Endothelial cell of umbilical vein (primary cell): ENCODE measurements at regions not wholly inside any gene's neighbourhood (a gene's known extent, or its start where the extent isn't known, plus 50 kb on each side); places are given as distances from the start of the nearest gene placed in this dataset.

Experiments used
- BruUV-seq: library from RNA; stranded (reverse); fragments of 400-500 nt; replicated peaks from 2 replicates; lab custom pipeline; 2021; lab: Mats Ljungman, UMichigan
- CTCF ChIA-PET: fragments of 300-600, 350-600 bp; sonication (Branson Sonifier 250); formaldehyde crosslinking; loops from one replicate; lab custom pipeline; 2021; ENCODE audit warnings: antibody characterized with exemption, inconsistent platforms; lab: Charles Lee
- POLR2A ChIA-PET: fragments of 300-600, 350-600 bp; sonication (Branson Sonifier 250); formaldehyde crosslinking; loops from one replicate; lab custom pipeline; 2021; ENCODE audit warnings: antibody characterized with exemption, inconsistent platforms; lab: Charles Lee
- DNase-seq: peaks from one replicate; pipeline ENCODE4 v3.0.0-alpha.2; 2011; ENCODE audit warnings: low read depth, low spot score
- FAIRE-seq: peaks from 2 replicates; lab custom pipeline; 2011; peaks lifted over from hg19 to GRCh38; lab: Jason Lieb, UNC
- H2AFZ ChIP-seq: 2 replicates; pipeline ENCODE4 v1.6.0; 2012; ENCODE audit warnings: low read depth, low read length, control low read depth, inconsistent platforms
- H3K27ac ChIP-seq: 2 replicates; pipeline ENCODE4 v1.5.1; 2011; ENCODE audit warnings: low read depth, mild to moderate bottlenecking, control low read depth, low read length, moderate library complexity; ENCODE audit not compliant: insufficient read depth
- H3K27me3 ChIP-seq, 2 experiments: 2 replicates each; pipeline versions ENCODE4 v1.6.0 to v1.6.1; 2011; ENCODE audit warnings: low read length in 2 of 2, mixed read lengths in 1 of 2; ENCODE audit not compliant: control insufficient read depth in 2 of 2, insufficient read depth in 2 of 2
- H3K36me3 ChIP-seq, 2 experiments: 2 replicates in 1 of 2; 3 replicates in 1 of 2; pipeline ENCODE4 v1.5.1; 2011; ENCODE audit warnings: low read length in 2 of 2, mild to moderate bottlenecking in 1 of 2, moderate library complexity in 1 of 2; ENCODE audit not compliant: control insufficient read depth in 2 of 2, insufficient read depth in 2 of 2; ENCODE audit errors: extremely low read depth in 1 of 2
- H3K4me1 ChIP-seq: 3 replicates; pipeline ENCODE4 v1.5.1; 2011; ENCODE audit warnings: mild to moderate bottlenecking, low read length; ENCODE audit not compliant: control insufficient read depth, insufficient read depth; ENCODE audit errors: extremely low read depth
- H3K4me2 ChIP-seq: 2 replicates; pipeline ENCODE4 v1.6.1; 2011; ENCODE audit warnings: low read length, control low read depth, mixed read lengths; ENCODE audit not compliant: insufficient read depth
- H3K4me3 ChIP-seq, 3 experiments: fragments of 200-600 bp in 1 of 3; sonication (generic), shearing (Covaris generic) in 1 of 3; replicated peaks in 1 of 3; 2 replicates each; pipeline ENCODE4 v1.5.1; 2011 to 2016; ENCODE audit warnings: control low read depth in 3 of 3, low read length in 3 of 3, mild to moderate bottlenecking in 2 of 3, inconsistent platforms in 1 of 3, low read depth in 1 of 3, moderate library complexity in 1 of 3; ENCODE audit not compliant: insufficient read depth in 1 of 3
- H3K79me2 ChIP-seq: 2 replicates; pipeline ENCODE4 v1.6.0; 2012; ENCODE audit warnings: low read length, inconsistent platforms; ENCODE audit not compliant: control insufficient read depth, insufficient read depth
- H3K9ac ChIP-seq: replicated peaks from 2 replicates; pipeline ENCODE3; 2011; ENCODE audit warnings: low read length, control low read depth; ENCODE audit not compliant: insufficient read depth; ENCODE audit errors: extremely low read depth
- H3K9me1 ChIP-seq: replicated peaks from 3 replicates; pipeline ENCODE4 v1.6.0; 2011; ENCODE audit warnings: mild to moderate bottlenecking, low read length; ENCODE audit not compliant: control insufficient read depth, insufficient read depth; ENCODE audit errors: extremely low read depth
- H3K9me3 ChIP-seq: replicated peaks from 2 replicates; pipeline ENCODE4 v1.5.1; 2012; ENCODE audit warnings: low read length, inconsistent platforms; ENCODE audit not compliant: control insufficient read depth, insufficient read depth
- H4K20me1 ChIP-seq: replicated peaks from 2 replicates; pipeline ENCODE3; 2011; ENCODE audit warnings: mild to moderate bottlenecking, low read length; ENCODE audit not compliant: control insufficient read depth, insufficient read depth; ENCODE audit errors: extremely low read depth
- EZH2 ChIP-seq: IDR thresholded peaks from 2 replicates; pipeline ENCODE4 v1.6.1; 2012; ENCODE audit warnings: borderline replicate concordance, low read depth, mild to moderate bottlenecking, moderate library complexity, low read length, inconsistent platforms; ENCODE audit not compliant: severe bottlenecking
- GATA2 ChIP-seq: IDR thresholded peaks from 2 replicates; pipeline ENCODE4 v1.7.0; 2011; ENCODE audit warnings: low read depth, mild to moderate bottlenecking, moderate library complexity, mixed read lengths, low read length; ENCODE audit not compliant: insufficient read length, insufficient read depth
- MYC ChIP-seq: IDR thresholded peaks from one replicate; pipeline ENCODE4 v1.6.1; 2011; ENCODE audit warnings: mild to moderate bottlenecking, low read depth, low read length
- dilution Hi-C: fragments of 300-500 bp; cut with MboI; formaldehyde crosslinking; loops from one replicate; pipeline ENCODE4 v1.15.0; 2019; ENCODE audit warnings: low sequenced_read_pairs; ENCODE audit not compliant: extremely low pct_ligation_motif_present
- intact Hi-C: fragments of 100-400 bp; cut with micrococcal nuclease; formaldehyde crosslinking; loops from one replicate; pipeline ENCODE4 v1.10.0; 2022
- TF ChIP-seq, protein P1 (sequence below): IDR thresholded peaks from 2 replicates; pipeline ENCODE4 v1.6.1; 2011; ENCODE audit not compliant: insufficient read depth, insufficient read length

DNA sequence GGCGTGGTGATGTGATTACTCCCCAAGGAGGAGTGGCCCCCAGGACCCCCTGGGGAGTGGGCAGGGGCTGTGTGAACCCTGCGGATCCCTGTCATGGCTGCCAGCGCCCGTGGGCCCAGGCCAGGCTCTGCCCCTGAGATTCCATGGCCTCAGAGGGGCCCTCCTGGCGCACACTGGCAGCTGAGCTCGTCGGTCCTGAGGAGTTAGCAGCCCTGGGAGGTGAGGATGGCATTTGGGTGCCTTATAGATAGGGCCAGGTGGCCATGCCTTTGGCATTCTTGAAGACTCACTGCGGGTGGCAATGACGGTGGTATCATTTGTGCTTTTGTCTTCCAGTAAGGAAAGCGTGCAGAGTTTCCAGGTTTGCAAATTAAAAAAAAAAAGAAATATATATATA lies 146.8 kb upstream of the GSE1 start:
- ChIA-PET POLR2A (no interaction called here), CTCF (no interaction called here)
- peaks cover 17 to 18% of the 10 kb centered on the region in 2 experiments for H3K27me3 ChIP-seq
- no peaks in the 10 kb centered on the region for H3K9me3 ChIP-seq
- H3K4me2 ChIP-seq: no peak overlapping the region
- no peak overlapping the region for H3K27ac ChIP-seq
- FAIRE-seq: no peak
- H3K9ac ChIP-seq: no peak overlapping the region
- no peak overlapping the region for H2AFZ ChIP-seq
- no peaks in the 10 kb centered on the region for H3K9me1 ChIP-seq
- H3K4me1 ChIP-seq: no peaks in the 10 kb centered on the region
- BruUV-seq: no TSS peak
- no peaks in the 10 kb centered on the region for H4K20me1 ChIP-seq
- no peak overlapping the region for H3K4me3 ChIP-seq
- intact Hi-C loops (no loop called here), dilution Hi-C loops (no loop called here)
- H3K36me3 ChIP-seq: no peaks in the 10 kb centered on the region
- H3K79me2 ChIP-seq: no peaks in the 10 kb centered on the region
- TF ChIP-seq, protein P1, sequence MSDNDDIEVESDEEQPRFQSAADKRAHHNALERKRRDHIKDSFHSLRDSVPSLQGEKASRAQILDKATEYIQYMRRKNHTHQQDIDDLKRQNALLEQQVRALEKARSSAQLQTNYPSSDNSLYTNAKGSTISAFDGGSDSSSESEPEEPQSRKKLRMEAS: no peak
- TF ChIP-seq EZH2: no peak
- DNase-seq: no peak

DNA sequence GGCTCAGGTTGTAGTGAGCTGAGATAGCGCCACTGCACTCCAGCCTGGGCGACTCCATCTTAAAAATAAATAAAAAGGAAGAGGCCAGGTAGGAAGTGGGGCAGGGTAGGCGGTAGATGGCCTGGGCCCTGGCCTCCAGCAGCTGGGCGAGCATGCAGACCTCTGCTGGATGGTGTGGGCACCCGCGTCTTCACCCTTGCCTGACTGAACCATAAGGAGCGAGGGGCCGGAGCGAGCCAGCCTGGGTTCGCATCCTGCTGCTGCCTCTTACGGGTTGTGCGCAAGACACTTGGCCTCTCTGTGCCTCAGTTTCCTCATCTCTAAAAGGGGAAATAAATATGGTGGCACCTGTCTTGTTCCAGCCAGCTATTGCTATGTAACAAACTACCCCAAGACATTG lies 146.1 kb upstream of the GSE1 start:
- H3K79me2 ChIP-seq: no peaks in the 10 kb centered on the region
- ChIA-PET POLR2A (no interaction called here), CTCF (interaction anchor here (2.0 kb wide), 1 partner anchor 27 kb away, joined by 8 read pairs; no protein-coding TSS in a partner anchor)
- no TSS peak for BruUV-seq
- H3K4me1 ChIP-seq: no peaks in the 10 kb centered on the region
- no peak for DNase-seq
- no peaks in the 10 kb centered on the region for H3K36me3 ChIP-seq
- no peak for FAIRE-seq
- H3K4me2 ChIP-seq: no peak overlapping the region
- no peak overlapping the region for H3K27ac ChIP-seq
- no peak overlapping the region for H3K4me3 ChIP-seq
- no peaks in the 10 kb centered on the region for H4K20me1 ChIP-seq
- no peak overlapping the region for H3K9ac ChIP-seq
- H3K27me3 ChIP-seq: peaks cover 10 to 12% of the 10 kb centered on the region in 2 experiments
- H2AFZ ChIP-seq: no peak overlapping the region
- no peaks in the 10 kb centered on the region for H3K9me3 ChIP-seq
- intact Hi-C loops: no loop called here
- TF ChIP-seq MYC: no peak
- TF ChIP-seq, protein P1: no peak
- TF ChIP-seq GATA2: no peak
- H3K9me1 ChIP-seq: no peaks in the 10 kb centered on the region
- dilution Hi-C loops: no loop called here
